ENCODE measurements at regions not wholly inside any gene's neighbourhood (a gene's known extent, or its start where the extent isn't known, plus 50 kb on each side); places are given as distances from the start of the nearest gene placed in this dataset.

DNA sequence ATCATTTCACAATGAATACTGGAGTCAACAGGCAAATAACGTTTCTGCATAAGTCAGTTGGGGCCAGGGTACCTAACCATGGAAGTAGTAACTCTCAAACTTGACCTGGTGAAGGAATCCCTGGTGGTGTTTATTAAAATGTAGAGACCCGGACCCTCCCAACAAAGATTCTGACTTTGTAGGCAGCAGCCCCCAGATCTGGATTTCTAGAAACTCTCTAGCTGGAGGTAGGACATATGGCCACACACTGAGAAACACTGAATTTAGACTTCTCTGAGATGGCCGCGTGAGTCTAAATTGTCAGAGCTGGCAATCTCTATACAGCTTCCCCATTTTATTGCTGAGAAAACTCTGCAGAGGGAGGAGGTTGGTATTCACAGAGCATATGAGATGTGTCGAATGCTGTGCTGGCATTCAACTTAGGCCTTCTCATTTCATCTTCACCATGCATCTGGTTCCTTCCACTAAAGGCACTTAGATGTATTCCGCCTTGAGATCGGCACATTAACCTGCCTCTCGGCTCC is 278.1 kb downstream of the CYRIA start:
- H2AFZ ChIP-seq (ENCODE audit: low read depth) = no peak overlapping the region
- WGBS (ENCODE audit: low lambda C conversion rate) = 44% methylated on average over 8 of the region's 8 CpGs
- no peaks in the 10 kb centered on the region for H3K9me3 ChIP-seq

DNA sequence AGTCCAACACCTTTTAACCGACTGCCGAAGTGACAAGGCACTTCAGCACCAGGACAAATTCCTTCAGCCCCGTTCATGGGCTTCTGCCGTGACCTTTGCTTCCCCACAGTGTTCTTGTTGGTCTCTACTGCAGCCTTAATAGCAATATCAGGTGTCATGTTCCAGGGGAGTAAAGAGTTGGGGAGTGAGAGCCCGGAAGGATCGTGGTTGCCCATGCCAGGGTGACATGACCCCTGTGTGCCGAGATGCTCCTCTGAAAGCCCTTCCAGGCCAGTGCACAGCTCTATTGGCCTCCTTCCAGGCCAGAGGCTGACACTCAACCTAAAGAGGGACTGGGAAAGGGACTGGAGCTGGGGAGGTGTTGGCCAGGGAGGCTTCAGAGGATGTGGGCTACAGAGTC is 279.2 kb downstream of the CYRIA start:
- H3K4me3 ChIP-seq (ENCODE audit: low read depth in 2 of 2, low read length in 1 of 2) = no peak overlapping the region
- DNase-seq = no peak
- no peaks in the 10 kb centered on the region for H3K27me3 ChIP-seq (ENCODE audit: insufficient read depth)
- 47% methylated on average over 7 of the region's 7 CpGs for WGBS (ENCODE audit: low lambda C conversion rate)
- H3K36me3 ChIP-seq (replicated peaks in 1 of 2; ENCODE audit: control insufficient read depth in 1 of 2, insufficient read depth in 2 of 2, low read length in 1 of 2) = no peaks in the 10 kb centered on the region
- 0 out of 2 replicates have a peak, but pooled peaks cover under 1% of the 10 kb centered on the region for H3K9me3 ChIP-seq
- H3K9me2 ChIP-seq = no peaks in the 10 kb centered on the region
- TF ChIP-seq ELF1 (IDR thresholded peaks at IDR 0.05) (no peak), JUND (IDR thresholded peaks at IDR 0.05) (no peak), NRF1 (IDR thresholded peaks at IDR 0.05; ENCODE audit: low read depth, low read length) (no peak), YY1 (IDR thresholded peaks at IDR 0.05; ENCODE audit: low read depth) (no peak), POLR2AphosphoS5 (IDR thresholded peaks at IDR 0.05; ENCODE audit: low read depth, low read length) (no peak), FOSL2 (IDR thresholded peaks at IDR 0.05; ENCODE audit: borderline replicate concordance, low read depth) (no peak), RAD21 (IDR thresholded peaks at IDR 0.05; ENCODE audit: low read length) (no peak), EP300 (IDR thresholded peaks at IDR 0.05; ENCODE audit: borderline replicate concordance in 1 of 2, low read depth in 1 of 2, low read length in 1 of 2) (no peak), MXI1 (IDR thresholded peaks at IDR 0.05; ENCODE audit: low read depth, low read length) (no peak), FOXJ3 (CRISPR knock-in tag; IDR thresholded peaks at IDR 0.05) (no peak), GATA2 (CRISPR knock-in tag; IDR thresholded peaks at IDR 0.05) (no peak), CHD2 (IDR thresholded peaks at IDR 0.05; ENCODE audit: low read length, partially characterized antibody) (no peak), GABPA (IDR thresholded peaks at IDR 0.05; ENCODE audit: low read depth) (no peak)
- TF ChIP-seq, protein P1, sequence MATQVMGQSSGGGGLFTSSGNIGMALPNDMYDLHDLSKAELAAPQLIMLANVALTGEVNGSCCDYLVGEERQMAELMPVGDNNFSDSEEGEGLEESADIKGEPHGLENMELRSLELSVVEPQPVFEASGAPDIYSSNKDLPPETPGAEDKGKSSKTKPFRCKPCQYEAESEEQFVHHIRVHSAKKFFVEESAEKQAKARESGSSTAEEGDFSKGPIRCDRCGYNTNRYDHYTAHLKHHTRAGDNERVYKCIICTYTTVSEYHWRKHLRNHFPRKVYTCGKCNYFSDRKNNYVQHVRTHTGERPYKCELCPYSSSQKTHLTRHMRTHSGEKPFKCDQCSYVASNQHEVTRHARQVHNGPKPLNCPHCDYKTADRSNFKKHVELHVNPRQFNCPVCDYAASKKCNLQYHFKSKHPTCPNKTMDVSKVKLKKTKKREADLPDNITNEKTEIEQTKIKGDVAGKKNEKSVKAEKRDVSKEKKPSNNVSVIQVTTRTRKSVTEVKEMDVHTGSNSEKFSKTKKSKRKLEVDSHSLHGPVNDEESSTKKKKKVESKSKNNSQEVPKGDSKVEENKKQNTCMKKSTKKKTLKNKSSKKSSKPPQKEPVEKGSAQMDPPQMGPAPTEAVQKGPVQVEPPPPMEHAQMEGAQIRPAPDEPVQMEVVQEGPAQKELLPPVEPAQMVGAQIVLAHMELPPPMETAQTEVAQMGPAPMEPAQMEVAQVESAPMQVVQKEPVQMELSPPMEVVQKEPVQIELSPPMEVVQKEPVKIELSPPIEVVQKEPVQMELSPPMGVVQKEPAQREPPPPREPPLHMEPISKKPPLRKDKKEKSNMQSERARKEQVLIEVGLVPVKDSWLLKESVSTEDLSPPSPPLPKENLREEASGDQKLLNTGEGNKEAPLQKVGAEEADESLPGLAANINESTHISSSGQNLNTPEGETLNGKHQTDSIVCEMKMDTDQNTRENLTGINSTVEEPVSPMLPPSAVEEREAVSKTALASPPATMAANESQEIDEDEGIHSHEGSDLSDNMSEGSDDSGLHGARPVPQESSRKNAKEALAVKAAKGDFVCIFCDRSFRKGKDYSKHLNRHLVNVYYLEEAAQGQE (IDR thresholded peaks at IDR 0.05; ENCODE audit: low read depth, low read length) = no peak
- TF ChIP-seq, protein P2, sequence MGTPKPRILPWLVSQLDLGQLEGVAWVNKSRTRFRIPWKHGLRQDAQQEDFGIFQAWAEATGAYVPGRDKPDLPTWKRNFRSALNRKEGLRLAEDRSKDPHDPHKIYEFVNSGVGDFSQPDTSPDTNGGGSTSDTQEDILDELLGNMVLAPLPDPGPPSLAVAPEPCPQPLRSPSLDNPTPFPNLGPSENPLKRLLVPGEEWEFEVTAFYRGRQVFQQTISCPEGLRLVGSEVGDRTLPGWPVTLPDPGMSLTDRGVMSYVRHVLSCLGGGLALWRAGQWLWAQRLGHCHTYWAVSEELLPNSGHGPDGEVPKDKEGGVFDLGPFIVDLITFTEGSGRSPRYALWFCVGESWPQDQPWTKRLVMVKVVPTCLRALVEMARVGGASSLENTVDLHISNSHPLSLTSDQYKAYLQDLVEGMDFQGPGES (IDR thresholded peaks at IDR 0.05; ENCODE audit: low read depth, low read length) = no peak
- H3K9ac ChIP-seq = no peak overlapping the region
- H3K4me2 ChIP-seq = no peak overlapping the region
- H3K79me2 ChIP-seq (ENCODE audit: insufficient read depth) = no peaks in the 10 kb centered on the region
- 0 out of 2 replicates have a peak, but pooled peaks cover 4% of the 10 kb centered on the region for H4K20me1 ChIP-seq (ENCODE audit: insufficient read depth)
- POLR2A ChIA-PET = no interaction called here
- no peak overlapping the region for H2AFZ ChIP-seq (ENCODE audit: low read depth)
- H3K27ac ChIP-seq (ENCODE audit: low read depth in 2 of 2, low read length in 1 of 2) = no peak overlapping the region
- CTCF ChIA-PET = interaction anchor here (0.9 to 1.7 kb wide), 2 partner anchors 223 to 446 kb away, joined by 3 to 5 read pairs; partner anchors contain the start of gene MYCN
- H3F3A ChIP-seq (replicated peaks; ENCODE audit: insufficient read depth) = no peaks in the 10 kb centered on the region
- H3K4me1 ChIP-seq (ENCODE audit: control insufficient read depth in 1 of 2, insufficient read depth in 2 of 2, low read depth in 1 of 2, low read length in 1 of 2) = peaks cover 0 to 5% of the 10 kb centered on the region in 2 experiments; a peak in 1 of 4 replicates

More for the DNA sequence above, 278.1 kb downstream of the CYRIA start:
- no peaks in the 10 kb centered on the region for H3K9me2 ChIP-seq
- H3K4me3 ChIP-seq (ENCODE audit: low read depth in 2 of 2, low read length in 1 of 2) = no peak overlapping the region
- H3K27me3 ChIP-seq (ENCODE audit: insufficient read depth) = no peaks in the 10 kb centered on the region
- no peak overlapping the region for H3K4me2 ChIP-seq
- no peak overlapping the region for H3K9ac ChIP-seq
- TF ChIP-seq, protein P3, sequence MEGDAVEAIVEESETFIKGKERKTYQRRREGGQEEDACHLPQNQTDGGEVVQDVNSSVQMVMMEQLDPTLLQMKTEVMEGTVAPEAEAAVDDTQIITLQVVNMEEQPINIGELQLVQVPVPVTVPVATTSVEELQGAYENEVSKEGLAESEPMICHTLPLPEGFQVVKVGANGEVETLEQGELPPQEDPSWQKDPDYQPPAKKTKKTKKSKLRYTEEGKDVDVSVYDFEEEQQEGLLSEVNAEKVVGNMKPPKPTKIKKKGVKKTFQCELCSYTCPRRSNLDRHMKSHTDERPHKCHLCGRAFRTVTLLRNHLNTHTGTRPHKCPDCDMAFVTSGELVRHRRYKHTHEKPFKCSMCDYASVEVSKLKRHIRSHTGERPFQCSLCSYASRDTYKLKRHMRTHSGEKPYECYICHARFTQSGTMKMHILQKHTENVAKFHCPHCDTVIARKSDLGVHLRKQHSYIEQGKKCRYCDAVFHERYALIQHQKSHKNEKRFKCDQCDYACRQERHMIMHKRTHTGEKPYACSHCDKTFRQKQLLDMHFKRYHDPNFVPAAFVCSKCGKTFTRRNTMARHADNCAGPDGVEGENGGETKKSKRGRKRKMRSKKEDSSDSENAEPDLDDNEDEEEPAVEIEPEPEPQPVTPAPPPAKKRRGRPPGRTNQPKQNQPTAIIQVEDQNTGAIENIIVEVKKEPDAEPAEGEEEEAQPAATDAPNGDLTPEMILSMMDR (IDR thresholded peaks at IDR 0.05) = no peak
- TF ChIP-seq TEAD4 (IDR thresholded peaks at IDR 0.05; ENCODE audit: borderline replicate concordance, insufficient read depth) = no peak
- no peak for TF ChIP-seq RXRA (IDR thresholded peaks at IDR 0.05; ENCODE audit: borderline replicate concordance, low read depth)
- no peak for TF ChIP-seq EP300 (IDR thresholded peaks at IDR 0.05; ENCODE audit: borderline replicate concordance in 1 of 2, low read depth in 1 of 2, low read length in 1 of 2)
- no peak for TF ChIP-seq FOXJ3 (CRISPR knock-in tag; IDR thresholded peaks at IDR 0.05)
- no peak for TF ChIP-seq FOXM1 (IDR thresholded peaks at IDR 0.05; ENCODE audit: low read depth)
- no peak for TF ChIP-seq EZH2phosphoT487 (IDR thresholded peaks at IDR 0.05; ENCODE audit: borderline replicate concordance, low read depth)
- no peaks in the 10 kb centered on the region for H3K36me3 ChIP-seq (replicated peaks in 1 of 2; ENCODE audit: control insufficient read depth in 1 of 2, insufficient read depth in 2 of 2, low read length in 1 of 2)
- ChIA-PET POLR2A (no interaction called here), CTCF (interaction anchor here (0.9 to 1.7 kb wide), 2 partner anchors 222 to 447 kb away, joined by 3 to 5 read pairs; partner anchors contain the start of gene MYCN)
- no peak for DNase-seq
- peaks cover 0 to 11% of the 10 kb centered on the region in 2 experiments; a peak in 1 of 4 replicates for H3K4me1 ChIP-seq (ENCODE audit: control insufficient read depth in 1 of 2, insufficient read depth in 2 of 2, low read depth in 1 of 2, low read length in 1 of 2)
- no peaks in the 10 kb centered on the region for H3F3A ChIP-seq (replicated peaks; ENCODE audit: insufficient read depth)
- no peak overlapping the region for H3K27ac ChIP-seq (ENCODE audit: low read depth in 2 of 2, low read length in 1 of 2)
- no peaks in the 10 kb centered on the region for H3K79me2 ChIP-seq (ENCODE audit: insufficient read depth)
- H4K20me1 ChIP-seq (ENCODE audit: insufficient read depth) = 0 out of 2 replicates have a peak, but pooled peaks cover 4% of the 10 kb centered on the region
